NB4 (cell line): ENCODE measurements at regions not wholly inside any gene's neighbourhood (a gene's known extent, or its start where the extent isn't known, plus 50 kb on each side); places are given as distances from the start of the nearest gene placed in this dataset.
"Not testable (repeated sequence)": the region's sequence is repeated elsewhere in the genome, so short reads cannot be mapped to it uniquely, and the experiment has no call there.

Experiments used
- DNase-seq: peaks from one replicate; pipeline ENCODE4 v3.0.0; 2010; ENCODE audit warnings: low read depth
- H3K4me3 ChIP-seq: one replicate; pipeline ENCODE4 v1.5.1; 2011; ENCODE audit warnings: mild to moderate bottlenecking, low read depth, low read length, moderate library complexity
- CTCF ChIP-seq: IDR thresholded peaks from one replicate; pipeline ENCODE4 v1.5.1; 2012; ENCODE audit warnings: low read depth, low read length
- MAX ChIP-seq: IDR thresholded peaks from 2 replicates; pipeline ENCODE4 v1.6.1; 2011; ENCODE audit warnings: low read depth, low read length
- MYC ChIP-seq: IDR thresholded peaks from 2 replicates; pipeline ENCODE4 v1.6.1; 2011; ENCODE audit warnings: low read depth, low read length
- POLR2A ChIP-seq: IDR thresholded peaks from 2 replicates; pipeline ENCODE4 v1.6.1; 2011; ENCODE audit warnings: mild to moderate bottlenecking; ENCODE audit not compliant: insufficient read length; ENCODE audit errors: extremely low read depth

GRCh38 chr2:2773692-2774091 is 442.6 kb upstream of the MYT1L start:
- TF ChIP-seq MYC (no peak), MAX (no peak), POLR2A (no peak), CTCF (no peak)
- no peak for DNase-seq
- H3K4me3 ChIP-seq = no peak overlapping the region

- H3K4me3 ChIP-seq, DNase-seq: not testable (repeated sequence)
Observed at GRCh38 chr2:2773080-2773479, 442.0 kb upstream of the MYT1L start.

GRCh38 chr2:2771721-2772411 is 440.8 kb upstream of the MYT1L start:
- no peak for DNase-seq
- TF ChIP-seq CTCF (no peak), POLR2A (no peak)
- no peak overlapping the region for H3K4me3 ChIP-seq

GRCh38 chr2:2769481-2770431 is 438.7 kb upstream of the MYT1L start:
- no peak for DNase-seq
- TF ChIP-seq MYC (no peak), POLR2A (no peak), MAX (no peak), CTCF (no peak)
- no peak overlapping the region for H3K4me3 ChIP-seq

- no peak for DNase-seq
- no peak for TF ChIP-seq MYC
- TF ChIP-seq CTCF = no peak
- TF ChIP-seq MAX = no peak
- TF ChIP-seq POLR2A = no peak
- H3K4me3 ChIP-seq = no peak overlapping the region
Observed at GRCh38 chr2:2768476-2768875, 437.4 kb upstream of the MYT1L start.

GRCh38 chr2:2767837-2768236 is 436.8 kb upstream of the MYT1L start:
- TF ChIP-seq POLR2A = no peak
- TF ChIP-seq CTCF = no peak
- no peak for TF ChIP-seq MYC
- TF ChIP-seq MAX = no peak
- no peak overlapping the region for H3K4me3 ChIP-seq
- DNase-seq = no peak
